LNCAP (cell line): ENCODE measurements at regions not wholly inside any gene's neighbourhood (a gene's known extent, or its start where the extent isn't known, plus 50 kb on each side); places are given as distances from the start of the nearest gene placed in this dataset.

ENCODE experiments used
- TF ChIP-seq, protein P1 (sequence below): fragments of 450-650 bp; IDR thresholded peaks from 2 replicates; pipeline ENCODE4 v1.5.1; 2017; ENCODE audit warnings: mild to moderate bottlenecking

DNA sequence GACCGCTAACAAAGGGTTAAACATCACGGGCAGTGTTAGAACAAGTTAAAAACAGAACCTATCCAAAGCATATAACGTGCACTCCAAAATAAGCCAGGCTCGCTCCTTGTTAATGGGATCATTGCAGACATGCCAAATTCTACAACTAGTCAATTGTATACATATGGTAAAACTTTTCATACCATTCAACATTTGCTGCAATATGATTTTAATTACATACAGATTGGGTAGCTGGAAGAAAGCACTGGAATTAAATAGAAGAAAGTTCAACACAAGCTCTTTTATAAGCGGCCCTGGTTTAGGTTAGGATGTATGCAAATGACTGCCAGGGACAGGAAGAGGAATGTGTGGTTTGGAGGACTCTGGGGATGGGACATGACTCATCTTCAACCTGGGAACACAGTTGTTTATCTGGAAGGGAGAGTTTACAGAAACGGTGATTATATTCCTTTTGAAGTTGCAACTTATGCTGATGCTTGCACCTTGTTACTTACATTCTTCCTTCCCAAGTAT lies 62.5 kb upstream of the TIAM2 start:
- TF ChIP-seq, protein P1, sequence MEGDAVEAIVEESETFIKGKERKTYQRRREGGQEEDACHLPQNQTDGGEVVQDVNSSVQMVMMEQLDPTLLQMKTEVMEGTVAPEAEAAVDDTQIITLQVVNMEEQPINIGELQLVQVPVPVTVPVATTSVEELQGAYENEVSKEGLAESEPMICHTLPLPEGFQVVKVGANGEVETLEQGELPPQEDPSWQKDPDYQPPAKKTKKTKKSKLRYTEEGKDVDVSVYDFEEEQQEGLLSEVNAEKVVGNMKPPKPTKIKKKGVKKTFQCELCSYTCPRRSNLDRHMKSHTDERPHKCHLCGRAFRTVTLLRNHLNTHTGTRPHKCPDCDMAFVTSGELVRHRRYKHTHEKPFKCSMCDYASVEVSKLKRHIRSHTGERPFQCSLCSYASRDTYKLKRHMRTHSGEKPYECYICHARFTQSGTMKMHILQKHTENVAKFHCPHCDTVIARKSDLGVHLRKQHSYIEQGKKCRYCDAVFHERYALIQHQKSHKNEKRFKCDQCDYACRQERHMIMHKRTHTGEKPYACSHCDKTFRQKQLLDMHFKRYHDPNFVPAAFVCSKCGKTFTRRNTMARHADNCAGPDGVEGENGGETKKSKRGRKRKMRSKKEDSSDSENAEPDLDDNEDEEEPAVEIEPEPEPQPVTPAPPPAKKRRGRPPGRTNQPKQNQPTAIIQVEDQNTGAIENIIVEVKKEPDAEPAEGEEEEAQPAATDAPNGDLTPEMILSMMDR, result no peak

DNA sequence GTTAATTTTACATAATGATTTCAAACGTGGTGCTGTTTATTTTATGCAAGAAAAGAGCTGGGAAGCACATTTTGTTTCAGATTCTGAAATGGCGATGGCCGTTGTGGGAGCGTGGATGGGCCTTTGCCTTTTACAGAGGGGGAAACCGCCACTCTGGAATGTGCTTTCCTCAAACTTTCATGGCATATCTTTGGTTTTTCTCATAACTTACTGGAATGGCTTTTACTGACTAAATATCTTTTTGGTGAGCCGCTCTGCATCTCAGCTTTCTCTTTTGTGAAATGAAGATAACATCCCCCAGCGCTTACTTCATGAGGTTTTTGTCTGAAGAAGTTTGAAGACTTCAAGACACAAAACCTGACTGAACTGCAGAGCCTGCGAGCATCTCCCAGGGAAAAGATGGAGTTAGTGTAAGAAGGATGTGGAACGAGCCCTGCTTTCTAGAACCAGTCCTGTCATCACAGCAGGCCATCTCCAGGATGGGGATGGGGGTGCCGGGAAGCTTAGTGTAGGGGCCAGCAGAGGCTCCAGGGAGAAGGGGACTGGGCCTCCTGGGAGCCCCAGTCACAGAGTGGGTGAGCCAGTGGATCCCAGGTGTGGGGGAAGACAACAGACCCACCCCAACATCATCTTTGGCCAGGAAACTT lies 61.8 kb upstream of the TIAM2 start:
- TF ChIP-seq, protein P1, result no peak

DNA sequence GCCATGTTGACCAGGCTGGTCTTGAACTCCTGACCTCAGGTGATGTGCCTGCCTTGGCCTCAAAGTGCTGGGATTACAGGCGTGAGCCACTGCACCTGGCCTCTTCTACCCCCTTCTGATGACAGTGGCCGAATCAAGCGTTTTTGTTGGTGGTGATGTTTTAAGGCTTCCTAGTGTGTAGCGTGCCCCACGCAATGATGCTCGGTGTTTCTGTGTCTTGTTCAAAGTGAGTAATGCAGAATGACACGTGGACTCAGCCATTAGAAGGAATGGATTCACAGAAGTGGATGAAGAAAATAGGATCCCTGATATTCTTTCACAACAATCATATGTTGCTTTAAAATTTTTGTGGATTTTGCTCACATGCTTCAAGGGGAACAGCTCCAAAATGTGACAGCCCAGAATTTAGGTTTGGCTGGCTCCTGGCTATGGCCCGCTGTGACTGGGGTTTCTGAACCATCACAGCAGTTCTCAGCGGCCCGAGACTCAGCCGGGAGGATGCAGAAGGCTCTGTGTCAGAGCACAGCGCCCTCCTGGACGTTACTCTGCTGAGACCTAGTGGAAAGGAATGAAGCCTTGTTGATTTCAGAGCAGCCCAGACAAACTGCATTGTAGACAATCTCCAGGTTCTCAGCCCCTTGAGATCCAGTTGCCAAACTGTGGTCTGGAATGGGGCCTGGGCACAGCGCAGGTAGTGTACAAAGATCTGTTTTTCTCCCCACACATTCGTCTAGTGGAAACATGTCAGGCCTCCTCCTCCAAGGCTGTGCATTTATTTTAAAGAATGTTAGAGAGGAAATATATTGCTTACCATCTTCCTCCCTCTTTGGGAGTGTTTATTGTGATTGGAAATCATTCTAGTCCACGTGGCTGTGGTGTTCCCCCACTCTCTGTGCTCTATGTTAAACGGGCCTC lies 57.6 kb upstream of the TIAM2 start:
- TF ChIP-seq, protein P1, result no peak

DNA sequence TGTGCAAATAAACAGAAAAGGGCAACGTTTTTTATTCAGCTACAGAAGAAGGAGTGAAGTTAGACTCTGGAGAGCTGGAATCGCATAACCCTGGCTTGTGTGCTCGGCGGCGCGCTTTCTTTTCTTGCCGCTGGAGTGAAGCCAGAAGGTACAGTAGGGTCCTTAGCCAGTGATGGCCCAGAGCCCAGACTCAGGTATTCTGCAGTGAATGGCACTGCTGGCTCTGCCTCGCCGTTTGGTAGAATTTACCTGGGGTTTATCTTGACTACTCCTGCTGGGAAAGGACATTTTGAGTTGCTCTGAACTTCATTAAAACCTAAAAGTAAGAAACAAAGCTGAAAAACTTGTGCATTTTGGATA lies 56.9 kb upstream of the TIAM2 start:
- TF ChIP-seq, protein P1, result no peak

DNA sequence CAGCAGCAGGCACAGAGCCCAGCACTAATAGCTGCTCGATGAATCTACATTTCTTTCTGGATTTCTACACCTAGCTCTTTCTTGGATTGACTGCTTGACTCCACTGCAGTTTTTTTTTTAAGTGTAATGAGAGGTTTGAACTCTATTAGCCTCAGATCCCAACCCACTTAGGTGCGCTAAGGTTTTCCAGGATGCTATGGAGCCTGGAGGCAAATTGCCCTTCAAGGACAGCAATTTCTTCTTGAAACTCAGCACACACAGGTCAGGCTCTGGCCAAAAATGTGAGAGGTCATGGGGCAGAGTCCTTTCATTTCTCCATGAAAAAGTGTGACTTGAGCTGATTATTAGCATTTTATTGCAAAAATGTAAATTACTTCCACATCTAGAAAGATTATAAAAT lies 52.3 kb upstream of the TIAM2 start:
- TF ChIP-seq, protein P1, result no peak

DNA sequence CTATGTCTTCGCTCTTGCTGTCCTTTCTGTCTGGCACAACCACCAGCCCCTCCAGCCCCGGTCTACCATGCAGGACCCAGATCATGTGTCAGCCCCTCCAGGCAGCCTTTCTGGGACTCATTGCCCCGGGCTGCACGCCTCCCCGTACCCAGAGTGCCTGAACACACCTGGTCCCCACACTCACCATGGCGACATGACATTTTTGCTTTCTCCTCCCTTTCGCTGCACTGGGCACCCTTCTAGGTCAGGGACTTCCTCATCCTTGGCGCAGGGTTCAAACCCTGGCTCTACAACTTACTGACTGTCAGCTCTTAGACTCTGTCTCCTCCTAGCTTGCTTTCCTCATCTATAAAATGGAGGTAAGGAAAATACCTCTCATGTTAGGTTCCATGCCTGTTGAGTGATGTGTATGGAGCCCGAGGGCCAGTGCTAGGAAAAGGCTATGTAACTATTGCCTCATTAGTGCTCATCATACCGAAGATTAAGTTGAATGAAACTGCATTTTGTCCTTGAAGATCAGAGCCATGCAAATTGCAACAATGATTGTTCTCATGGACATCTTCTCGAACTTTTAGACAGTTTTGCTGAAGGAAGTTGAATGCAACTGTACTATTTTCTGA lies 49.7 kb upstream of the TIAM2 start:
- TF ChIP-seq, protein P1, result no peak
